ENCODE measurements at regions not wholly inside any gene's neighbourhood (a gene's known extent, or its start where the extent isn't known, plus 50 kb on each side); places are given as distances from the start of the nearest gene placed in this dataset.

DNA sequence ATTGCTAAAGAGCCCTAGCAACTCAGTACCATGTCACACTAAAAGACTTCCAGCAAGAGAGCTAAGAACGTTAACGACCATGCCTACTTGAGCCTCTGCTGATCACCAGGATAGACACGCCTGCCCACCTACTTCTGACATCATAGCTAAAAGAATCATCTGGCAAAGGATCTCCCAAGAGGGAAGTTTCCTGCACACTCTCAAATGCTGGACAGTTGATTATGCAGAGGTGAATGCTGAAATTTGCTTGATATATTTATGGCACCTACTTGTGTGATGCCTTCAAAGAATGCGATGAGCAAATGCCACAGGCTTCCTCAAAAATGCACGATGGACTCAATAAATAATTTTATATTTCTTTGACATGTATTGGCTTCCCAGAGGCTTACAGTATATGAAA lies 113.6 kb downstream of the GALC start:
- Histone ChIP-seq H2AFZ (ENCODE audit: low read depth, low read length) (no peak overlapping the region), H3K9ac (replicated peaks; ENCODE audit: extremely low read depth, insufficient read depth, low read length) (no peak overlapping the region), H3K27me3 (ENCODE audit: control insufficient read depth in 2 of 2, insufficient read depth in 2 of 2, low read length in 2 of 2) (no peaks in the 10 kb centered on the region), H3K9me3 (replicated peaks; ENCODE audit: control insufficient read depth, insufficient read depth, low read length) (no peaks in the 10 kb centered on the region), H3K9me1 (replicated peaks; ENCODE audit: control insufficient read depth, extremely low read depth, insufficient read depth, low read length) (no peaks in the 10 kb centered on the region), H3K4me2 (ENCODE audit: insufficient read depth, low read length) (no peak overlapping the region), H3K4me3 (replicated peaks in 1 of 3; ENCODE audit: insufficient read depth in 1 of 3, low read depth in 1 of 3, low read length in 3 of 3) (no peak overlapping the region), H3K36me3 (ENCODE audit: control insufficient read depth in 2 of 2, extremely low read depth in 1 of 2, insufficient read depth in 2 of 2, low read length in 2 of 2) (no peaks in the 10 kb centered on the region), H4K20me1 (replicated peaks; ENCODE audit: control insufficient read depth, extremely low read depth, insufficient read depth, low read length) (no peaks in the 10 kb centered on the region), H3K4me1 (ENCODE audit: control insufficient read depth, extremely low read depth, insufficient read depth, low read length) (peaks cover 11% of the 10 kb centered on the region), H3K27ac (ENCODE audit: insufficient read depth, low read depth, low read length) (no peak overlapping the region), H3K79me2 (ENCODE audit: control insufficient read depth, insufficient read depth, low read length) (no peaks in the 10 kb centered on the region)
- no TSS peak for BruUV-seq (replicated peaks)
- ChIA-PET POLR2A (no interaction called here), CTCF (no interaction called here)
- dilution Hi-C loops (cut with MboI; ENCODE audit: extremely low pct_ligation_motif_present, low sequenced_read_pairs) = no loop called here
- no peak for DNase-seq (ENCODE audit: low read depth, low spot score)
- no peak for TF ChIP-seq POLR2A (IDR thresholded peaks at IDR 0.05; ENCODE audit: low read depth, low read length)
- no peak for FAIRE-seq
- intact Hi-C loops (cut with micrococcal nuclease) = no loop called here

DNA sequence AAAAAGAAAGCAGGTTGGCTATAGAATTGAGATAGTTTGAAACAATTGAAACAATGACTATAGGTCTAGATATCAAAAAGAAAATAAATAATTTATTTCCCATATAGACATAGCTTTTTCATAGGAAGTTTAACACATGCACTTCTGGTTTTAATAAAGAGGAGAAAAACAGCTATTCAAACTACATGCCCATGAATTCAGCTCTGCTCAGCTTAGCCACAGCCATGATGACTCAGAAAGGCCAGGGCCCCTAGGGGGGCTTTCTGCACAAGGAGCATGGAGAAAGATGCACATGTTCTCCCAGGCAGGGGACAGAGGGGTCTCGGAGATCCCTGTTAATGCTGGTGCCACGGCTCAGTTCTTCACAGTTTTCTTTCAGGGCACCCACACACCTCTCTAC lies 114.0 kb downstream of the GALC start:
- H4K20me1 ChIP-seq (replicated peaks; ENCODE audit: control insufficient read depth, extremely low read depth, insufficient read depth, low read length) = no peaks in the 10 kb centered on the region
- no peaks in the 10 kb centered on the region for H3K36me3 ChIP-seq (ENCODE audit: control insufficient read depth in 2 of 2, extremely low read depth in 1 of 2, insufficient read depth in 2 of 2, low read length in 2 of 2)
- no peaks in the 10 kb centered on the region for H3K27me3 ChIP-seq (ENCODE audit: control insufficient read depth in 2 of 2, insufficient read depth in 2 of 2, low read length in 2 of 2)
- H3K9ac ChIP-seq (replicated peaks; ENCODE audit: extremely low read depth, insufficient read depth, low read length) = no peak overlapping the region
- no peaks in the 10 kb centered on the region for H3K79me2 ChIP-seq (ENCODE audit: control insufficient read depth, insufficient read depth, low read length)
- no peaks in the 10 kb centered on the region for H3K9me1 ChIP-seq (replicated peaks; ENCODE audit: control insufficient read depth, extremely low read depth, insufficient read depth, low read length)
- BruUV-seq (replicated peaks) = no TSS peak
- no peak overlapping the region for H3K27ac ChIP-seq (ENCODE audit: insufficient read depth, low read depth, low read length)
- no peak overlapping the region for H2AFZ ChIP-seq (ENCODE audit: low read depth, low read length)
- FAIRE-seq (no peak), DNase-seq (ENCODE audit: low read depth, low spot score) (no peak)
- TF ChIP-seq MYC (IDR thresholded peaks at IDR 0.05; ENCODE audit: low read depth, low read length) (no peak), GATA2 (IDR thresholded peaks at IDR 0.05; ENCODE audit: insufficient read depth, insufficient read length, low read depth, low read length) (no peak), FOS (IDR thresholded peaks at IDR 0.05; ENCODE audit: borderline replicate concordance, insufficient read depth, low read length) (no peak), POLR2A (IDR thresholded peaks at IDR 0.05; ENCODE audit: low read depth, low read length) (no peak), POLR2AphosphoS5 (IDR thresholded peaks at IDR 0.05; ENCODE audit: insufficient read depth, low read depth, low read length) (no peak), JUN (IDR thresholded peaks at IDR 0.05; ENCODE audit: borderline replicate concordance, insufficient read depth, insufficient read length, low read depth) (no peak), EZH2 (IDR thresholded peaks at IDR 0.05; ENCODE audit: borderline replicate concordance, low read depth, low read length, severe bottlenecking) (no peak)
- TF ChIP-seq, protein P1, sequence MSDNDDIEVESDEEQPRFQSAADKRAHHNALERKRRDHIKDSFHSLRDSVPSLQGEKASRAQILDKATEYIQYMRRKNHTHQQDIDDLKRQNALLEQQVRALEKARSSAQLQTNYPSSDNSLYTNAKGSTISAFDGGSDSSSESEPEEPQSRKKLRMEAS (IDR thresholded peaks at IDR 0.05; ENCODE audit: insufficient read depth, insufficient read length) = no peak
- TF ChIP-seq, protein P2, sequence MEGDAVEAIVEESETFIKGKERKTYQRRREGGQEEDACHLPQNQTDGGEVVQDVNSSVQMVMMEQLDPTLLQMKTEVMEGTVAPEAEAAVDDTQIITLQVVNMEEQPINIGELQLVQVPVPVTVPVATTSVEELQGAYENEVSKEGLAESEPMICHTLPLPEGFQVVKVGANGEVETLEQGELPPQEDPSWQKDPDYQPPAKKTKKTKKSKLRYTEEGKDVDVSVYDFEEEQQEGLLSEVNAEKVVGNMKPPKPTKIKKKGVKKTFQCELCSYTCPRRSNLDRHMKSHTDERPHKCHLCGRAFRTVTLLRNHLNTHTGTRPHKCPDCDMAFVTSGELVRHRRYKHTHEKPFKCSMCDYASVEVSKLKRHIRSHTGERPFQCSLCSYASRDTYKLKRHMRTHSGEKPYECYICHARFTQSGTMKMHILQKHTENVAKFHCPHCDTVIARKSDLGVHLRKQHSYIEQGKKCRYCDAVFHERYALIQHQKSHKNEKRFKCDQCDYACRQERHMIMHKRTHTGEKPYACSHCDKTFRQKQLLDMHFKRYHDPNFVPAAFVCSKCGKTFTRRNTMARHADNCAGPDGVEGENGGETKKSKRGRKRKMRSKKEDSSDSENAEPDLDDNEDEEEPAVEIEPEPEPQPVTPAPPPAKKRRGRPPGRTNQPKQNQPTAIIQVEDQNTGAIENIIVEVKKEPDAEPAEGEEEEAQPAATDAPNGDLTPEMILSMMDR (IDR thresholded peaks at IDR 0.05; ENCODE audit: extremely low read depth in 1 of 2, insufficient read depth in 1 of 2, low read depth in 1 of 2, low read length in 2 of 2) = no peak
- H3K9me3 ChIP-seq (replicated peaks; ENCODE audit: control insufficient read depth, insufficient read depth, low read length) = no peaks in the 10 kb centered on the region
- dilution Hi-C loops (cut with MboI; ENCODE audit: extremely low pct_ligation_motif_present, low sequenced_read_pairs) = no loop called here
- intact Hi-C loops (cut with micrococcal nuclease) = no loop called here
- H3K4me3 ChIP-seq (replicated peaks in 1 of 3; ENCODE audit: insufficient read depth in 1 of 3, low read depth in 1 of 3, low read length in 3 of 3) = no peak overlapping the region
- H3K4me1 ChIP-seq (ENCODE audit: control insufficient read depth, extremely low read depth, insufficient read depth, low read length) = peaks cover 15% of the 10 kb centered on the region
- H3K4me2 ChIP-seq (ENCODE audit: insufficient read depth, low read length) = no peak overlapping the region
- ChIA-PET CTCF (no interaction called here), POLR2A (no interaction called here)
